ENCODE measurements at regions not wholly inside any gene's neighbourhood (a gene's known extent, or its start where the extent isn't known, plus 50 kb on each side); places are given as distances from the start of the nearest gene placed in this dataset.
A peak's percentile ranks its signal among the peaks of the same experiment; 100 is the strongest.

- Histone ChIP-seq H2BK5ac (ENCODE audit: insufficient read length, low read length) (no peak overlapping the region), H4K20me1 (ENCODE audit: control insufficient read depth, insufficient read depth, insufficient read length) (peaks cover 3% of the 10 kb centered on the region), H4K5ac (ENCODE audit: insufficient read length, low read depth, low read length) (no peak overlapping the region), H3K27me3 (ENCODE audit: insufficient read depth, low read length) (no peaks in the 10 kb centered on the region), H3K4ac (ENCODE audit: low read depth, low read length) (no peak overlapping the region), H3K56ac (ENCODE audit: insufficient read length, low read depth, low read length) (no peak overlapping the region), H3K79me2 (ENCODE audit: insufficient read depth, low read length) (no peaks in the 10 kb centered on the region), H3K18ac (ENCODE audit: insufficient read length, low read depth, low read length) (no peak overlapping the region), H4K91ac (ENCODE audit: insufficient read length, low read depth, low read length) (no peak overlapping the region), H3T11ph (ENCODE audit: low read length) (no peak overlapping the region), H3K23ac (ENCODE audit: insufficient read length, low read depth, low read length) (no peak overlapping the region), H3K79me1 (ENCODE audit: insufficient read depth, low read depth, low read length, poor library complexity, severe bottlenecking) (no peaks in the 10 kb centered on the region), H3K4me2 (ENCODE audit: insufficient read depth, insufficient read length, low read length) (peak overlapping the region; percentile 4), H3K23me2 (ENCODE audit: insufficient read length, low read depth, low read length, poor library complexity, severe bottlenecking) (no peaks in the 10 kb centered on the region), H3K9ac (ENCODE audit: extremely low read depth, insufficient read length, low read length) (no peak overlapping the region), H2BK20ac (ENCODE audit: low read depth, low read length, poor library complexity, severe bottlenecking) (no peak overlapping the region), H2AFZ (ENCODE audit: low read length) (no peak overlapping the region), H2BK12ac (ENCODE audit: insufficient read length, low read depth, low read length) (no peak overlapping the region), H3K4me1 (ENCODE audit: insufficient read depth, low read length) (peaks cover 9% of the 10 kb centered on the region; the same call in 1 of the 2 replicates), H2AK5ac (ENCODE audit: insufficient read length, low read length) (no peak overlapping the region), H2BK120ac (ENCODE audit: low read depth, low read length, poor library complexity, severe bottlenecking) (no peak overlapping the region), H4K8ac (replicated peaks; ENCODE audit: insufficient read length, low read depth, low read length) (no peak overlapping the region), H3K9me3 (ENCODE audit: control insufficient read depth, low read depth, low read length) (no peaks in the 10 kb centered on the region), H3K27ac (ENCODE audit: insufficient read length, low read depth, low read length) (peak overlapping the region; percentile 63), H3K14ac (ENCODE audit: insufficient read depth, low read length) (peak overlapping the region; percentile 9; the same call in 1 of the 2 replicates), H2BK15ac (ENCODE audit: low read depth, low read length) (no peak overlapping the region)
- H3K9me3 Mint-ChIP-seq = peaks cover 13 to 28% of the 10 kb centered on the region in 2 experiments
- peak overlapping the region in 1 of 2 experiments; percentile 55; a peak in 2 of 5 replicates for H3K4me3 Mint-ChIP-seq
- peaks cover 13% of the 10 kb centered on the region for H3K27me3 Mint-ChIP-seq (ENCODE audit: low read depth)
- DNase-seq = peak; percentile 95
- TF ChIP-seq, protein P1, sequence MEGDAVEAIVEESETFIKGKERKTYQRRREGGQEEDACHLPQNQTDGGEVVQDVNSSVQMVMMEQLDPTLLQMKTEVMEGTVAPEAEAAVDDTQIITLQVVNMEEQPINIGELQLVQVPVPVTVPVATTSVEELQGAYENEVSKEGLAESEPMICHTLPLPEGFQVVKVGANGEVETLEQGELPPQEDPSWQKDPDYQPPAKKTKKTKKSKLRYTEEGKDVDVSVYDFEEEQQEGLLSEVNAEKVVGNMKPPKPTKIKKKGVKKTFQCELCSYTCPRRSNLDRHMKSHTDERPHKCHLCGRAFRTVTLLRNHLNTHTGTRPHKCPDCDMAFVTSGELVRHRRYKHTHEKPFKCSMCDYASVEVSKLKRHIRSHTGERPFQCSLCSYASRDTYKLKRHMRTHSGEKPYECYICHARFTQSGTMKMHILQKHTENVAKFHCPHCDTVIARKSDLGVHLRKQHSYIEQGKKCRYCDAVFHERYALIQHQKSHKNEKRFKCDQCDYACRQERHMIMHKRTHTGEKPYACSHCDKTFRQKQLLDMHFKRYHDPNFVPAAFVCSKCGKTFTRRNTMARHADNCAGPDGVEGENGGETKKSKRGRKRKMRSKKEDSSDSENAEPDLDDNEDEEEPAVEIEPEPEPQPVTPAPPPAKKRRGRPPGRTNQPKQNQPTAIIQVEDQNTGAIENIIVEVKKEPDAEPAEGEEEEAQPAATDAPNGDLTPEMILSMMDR (conservative IDR thresholded peaks at IDR 0.05) = no peak
- H3K27ac Mint-ChIP-seq = peak overlapping the region in 2 of 3 experiments; percentile 62 to 92; a peak in 1 of 7 replicates
- H3K4me1 Mint-ChIP-seq = peaks cover 20 to 42% of the 10 kb centered on the region in 2 experiments
- whole genome bisulfite sequencing (ENCODE audit: extremely low coverage, insufficient read length, low lambda C conversion rate) = no CpG with 5 or more reads among the region's 56 CpGs
- H3K36me3 Mint-ChIP-seq (ENCODE audit: insufficient read depth in 1 of 3, low read depth in 3 of 3) = peaks cover 12 to 29% (median 14%) of the 10 kb centered on the region in 3 experiments
Observed at GRCh38 chr2:7430869-7431641, 513.8 kb downstream of the RNF144A start.

Data from H9 (cell line).